DOHH2 (cell line): ENCODE measurements at regions not wholly inside any gene's neighbourhood (a gene's known extent, or its start where the extent isn't known, plus 50 kb on each side); places are given as distances from the start of the nearest gene placed in this dataset.

ENCODE experiments used
- EZH2phosphoT487 ChIP-seq: fragments of 200-600 bp; sonication (generic); IDR thresholded peaks from 2 replicates; pipeline ENCODE4 v1.6.1; 2017; ENCODE audit warnings: borderline replicate concordance, mild to moderate bottlenecking, antibody characterized with exemption, low read length, moderate library complexity, mixed read lengths
- TF ChIP-seq, protein P1 (sequence below): fragments of 200-600 bp; sonication (generic); IDR thresholded peaks from one replicate; pipeline ENCODE4 v1.5.1; 2014; ENCODE audit warnings: antibody characterized with exemption, mild to moderate bottlenecking, low read depth, low read length; ENCODE audit not compliant: poor library complexity, severe bottlenecking

- TF ChIP-seq, protein P1, sequence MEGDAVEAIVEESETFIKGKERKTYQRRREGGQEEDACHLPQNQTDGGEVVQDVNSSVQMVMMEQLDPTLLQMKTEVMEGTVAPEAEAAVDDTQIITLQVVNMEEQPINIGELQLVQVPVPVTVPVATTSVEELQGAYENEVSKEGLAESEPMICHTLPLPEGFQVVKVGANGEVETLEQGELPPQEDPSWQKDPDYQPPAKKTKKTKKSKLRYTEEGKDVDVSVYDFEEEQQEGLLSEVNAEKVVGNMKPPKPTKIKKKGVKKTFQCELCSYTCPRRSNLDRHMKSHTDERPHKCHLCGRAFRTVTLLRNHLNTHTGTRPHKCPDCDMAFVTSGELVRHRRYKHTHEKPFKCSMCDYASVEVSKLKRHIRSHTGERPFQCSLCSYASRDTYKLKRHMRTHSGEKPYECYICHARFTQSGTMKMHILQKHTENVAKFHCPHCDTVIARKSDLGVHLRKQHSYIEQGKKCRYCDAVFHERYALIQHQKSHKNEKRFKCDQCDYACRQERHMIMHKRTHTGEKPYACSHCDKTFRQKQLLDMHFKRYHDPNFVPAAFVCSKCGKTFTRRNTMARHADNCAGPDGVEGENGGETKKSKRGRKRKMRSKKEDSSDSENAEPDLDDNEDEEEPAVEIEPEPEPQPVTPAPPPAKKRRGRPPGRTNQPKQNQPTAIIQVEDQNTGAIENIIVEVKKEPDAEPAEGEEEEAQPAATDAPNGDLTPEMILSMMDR = no peak
- TF ChIP-seq EZH2phosphoT487 = no peak
Observed at GRCh38 chr4:11106759-11107158, 321.9 kb downstream of the HS3ST1 start.
